ENCODE measurements at regions not wholly inside any gene's neighbourhood (a gene's known extent, or its start where the extent isn't known, plus 50 kb on each side); places are given as distances from the start of the nearest gene placed in this dataset.

DNA sequence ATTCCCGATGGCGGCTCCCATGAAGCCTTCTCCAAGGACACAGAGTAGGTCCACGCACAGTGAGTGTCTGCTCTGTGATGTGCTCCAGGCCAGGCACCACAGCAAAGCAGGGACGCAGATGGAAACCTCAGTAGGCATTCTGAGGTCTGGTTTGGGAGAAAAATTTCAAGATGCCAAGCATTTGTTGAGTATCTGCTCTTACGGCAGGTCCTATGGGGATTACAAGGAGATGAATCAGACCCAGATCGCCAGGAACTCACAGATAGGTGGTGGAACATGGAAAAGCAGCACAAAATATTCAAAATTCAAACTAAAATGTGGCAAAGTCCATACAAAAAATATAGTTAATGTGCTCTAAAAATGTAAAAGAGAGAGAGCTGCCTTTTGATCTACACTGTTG, 684.9 kb upstream of the TMEM132C start (continued):
- TF ChIP-seq, protein P1, sequence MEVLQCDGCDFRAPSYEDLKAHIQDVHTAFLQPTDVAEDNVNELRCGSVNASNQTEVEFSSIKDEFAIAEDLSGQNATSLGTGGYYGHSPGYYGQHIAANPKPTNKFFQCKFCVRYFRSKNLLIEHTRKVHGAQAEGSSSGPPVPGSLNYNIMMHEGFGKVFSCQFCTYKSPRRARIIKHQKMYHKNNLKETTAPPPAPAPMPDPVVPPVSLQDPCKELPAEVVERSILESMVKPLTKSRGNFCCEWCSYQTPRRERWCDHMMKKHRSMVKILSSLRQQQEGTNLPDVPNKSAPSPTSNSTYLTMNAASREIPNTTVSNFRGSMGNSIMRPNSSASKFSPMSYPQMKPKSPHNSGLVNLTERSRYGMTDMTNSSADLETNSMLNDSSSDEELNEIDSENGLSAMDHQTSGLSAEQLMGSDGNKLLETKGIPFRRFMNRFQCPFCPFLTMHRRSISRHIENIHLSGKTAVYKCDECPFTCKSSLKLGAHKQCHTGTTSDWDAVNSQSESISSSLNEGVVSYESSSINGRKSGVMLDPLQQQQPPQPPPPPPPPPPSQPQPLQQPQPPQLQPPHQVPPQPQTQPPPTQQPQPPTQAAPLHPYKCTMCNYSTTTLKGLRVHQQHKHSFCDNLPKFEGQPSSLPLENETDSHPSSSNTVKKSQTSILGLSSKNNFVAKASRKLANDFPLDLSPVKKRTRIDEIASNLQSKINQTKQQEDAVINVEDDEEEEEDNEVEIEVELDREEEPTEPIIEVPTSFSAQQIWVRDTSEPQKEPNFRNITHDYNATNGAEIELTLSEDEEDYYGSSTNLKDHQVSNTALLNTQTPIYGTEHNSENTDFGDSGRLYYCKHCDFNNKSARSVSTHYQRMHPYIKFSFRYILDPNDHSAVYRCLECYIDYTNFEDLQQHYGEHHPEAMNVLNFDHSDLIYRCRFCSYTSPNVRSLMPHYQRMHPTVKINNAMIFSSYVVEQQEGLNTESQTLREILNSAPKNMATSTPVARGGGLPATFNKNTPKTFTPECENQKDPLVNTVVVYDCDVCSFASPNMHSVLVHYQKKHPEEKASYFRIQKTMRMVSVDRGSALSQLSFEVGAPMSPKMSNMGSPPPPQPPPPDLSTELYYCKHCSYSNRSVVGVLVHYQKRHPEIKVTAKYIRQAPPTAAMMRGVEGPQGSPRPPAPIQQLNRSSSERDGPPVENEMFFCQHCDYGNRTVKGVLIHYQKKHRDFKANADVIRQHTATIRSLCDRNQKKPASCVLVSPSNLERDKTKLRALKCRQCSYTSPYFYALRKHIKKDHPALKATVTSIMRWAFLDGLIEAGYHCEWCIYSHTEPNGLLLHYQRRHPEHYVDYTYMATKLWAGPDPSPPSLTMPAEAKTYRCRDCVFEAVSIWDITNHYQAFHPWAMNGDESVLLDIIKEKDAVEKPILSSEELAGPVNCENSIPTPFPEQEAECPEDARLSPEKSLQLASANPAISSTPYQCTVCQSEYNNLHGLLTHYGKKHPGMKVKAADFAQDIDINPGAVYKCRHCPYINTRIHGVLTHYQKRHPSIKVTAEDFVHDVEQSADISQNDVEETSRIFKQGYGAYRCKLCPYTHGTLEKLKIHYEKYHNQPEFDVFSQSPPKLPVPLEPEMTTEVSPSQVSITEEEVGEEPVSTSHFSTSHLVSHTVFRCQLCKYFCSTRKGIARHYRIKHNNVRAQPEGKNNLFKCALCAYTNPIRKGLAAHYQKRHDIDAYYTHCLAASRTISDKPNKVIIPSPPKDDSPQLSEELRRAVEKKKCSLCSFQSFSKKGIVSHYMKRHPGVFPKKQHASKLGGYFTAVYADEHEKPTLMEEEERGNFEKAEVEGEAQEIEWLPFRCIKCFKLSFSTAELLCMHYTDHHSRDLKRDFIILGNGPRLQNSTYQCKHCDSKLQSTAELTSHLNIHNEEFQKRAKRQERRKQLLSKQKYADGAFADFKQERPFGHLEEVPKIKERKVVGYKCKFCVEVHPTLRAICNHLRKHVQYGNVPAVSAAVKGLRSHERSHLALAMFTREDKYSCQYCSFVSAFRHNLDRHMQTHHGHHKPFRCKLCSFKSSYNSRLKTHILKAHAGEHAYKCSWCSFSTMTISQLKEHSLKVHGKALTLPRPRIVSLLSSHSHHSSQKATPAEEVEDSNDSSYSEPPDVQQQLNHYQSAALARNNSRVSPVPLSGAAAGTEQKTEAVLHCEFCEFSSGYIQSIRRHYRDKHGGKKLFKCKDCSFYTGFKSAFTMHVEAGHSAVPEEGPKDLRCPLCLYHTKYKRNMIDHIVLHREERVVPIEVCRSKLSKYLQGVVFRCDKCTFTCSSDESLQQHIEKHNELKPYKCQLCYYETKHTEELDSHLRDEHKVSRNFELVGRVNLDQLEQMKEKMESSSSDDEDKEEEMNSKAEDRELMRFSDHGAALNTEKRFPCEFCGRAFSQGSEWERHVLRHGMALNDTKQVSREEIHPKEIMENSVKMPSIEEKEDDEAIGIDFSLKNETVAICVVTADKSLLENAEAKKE (CRISPR knock-in tag; IDR thresholded peaks at IDR 0.05): no peak

GRCh38 chr12:127583041-127583440, 683.9 kb upstream of the TMEM132C start:
- Histone ChIP-seq H3K9me2 (ENCODE audit: insufficient read depth) (no peaks in the 10 kb centered on the region), H3K36me3 (ENCODE audit: insufficient read depth) (no peaks in the 10 kb centered on the region), H3K27ac (ENCODE audit: low read depth) (no peak overlapping the region), H3K4me1 (ENCODE audit: insufficient read depth) (peaks cover 3% of the 10 kb centered on the region), H3K4me3 (no peak overlapping the region), H2AFZ (no peak overlapping the region), H4K20me1 (replicated peaks; ENCODE audit: insufficient read depth) (no peaks in the 10 kb centered on the region), H3K27me3 (ENCODE audit: insufficient read depth) (no peaks in the 10 kb centered on the region), H3K79me2 (replicated peaks; ENCODE audit: insufficient read depth) (no peaks in the 10 kb centered on the region), H3F3A (replicated peaks; ENCODE audit: low read depth) (no peaks in the 10 kb centered on the region), H3K4me2 (no peak overlapping the region)
- no peak overlapping the region for H3K27ac Mint-ChIP-seq
- DNase-seq (ENCODE audit: low spot score) (no peak), ATAC-seq (no peak)
- no peaks in the 10 kb centered on the region for H3K4me1 Mint-ChIP-seq
- H3K4me3 Mint-ChIP-seq: no peak overlapping the region
- H3K9me3 Mint-ChIP-seq: peaks cover 95% of the 10 kb centered on the region
- H3K27me3 Mint-ChIP-seq (ENCODE audit: insufficient read depth, low read depth, poor library complexity): no peaks in the 10 kb centered on the region
- peaks cover 24% of the 10 kb centered on the region; the same call in 2 of the 3 replicates for H3K36me3 Mint-ChIP-seq (ENCODE audit: low read depth)
- TF ChIP-seq, protein P2, sequence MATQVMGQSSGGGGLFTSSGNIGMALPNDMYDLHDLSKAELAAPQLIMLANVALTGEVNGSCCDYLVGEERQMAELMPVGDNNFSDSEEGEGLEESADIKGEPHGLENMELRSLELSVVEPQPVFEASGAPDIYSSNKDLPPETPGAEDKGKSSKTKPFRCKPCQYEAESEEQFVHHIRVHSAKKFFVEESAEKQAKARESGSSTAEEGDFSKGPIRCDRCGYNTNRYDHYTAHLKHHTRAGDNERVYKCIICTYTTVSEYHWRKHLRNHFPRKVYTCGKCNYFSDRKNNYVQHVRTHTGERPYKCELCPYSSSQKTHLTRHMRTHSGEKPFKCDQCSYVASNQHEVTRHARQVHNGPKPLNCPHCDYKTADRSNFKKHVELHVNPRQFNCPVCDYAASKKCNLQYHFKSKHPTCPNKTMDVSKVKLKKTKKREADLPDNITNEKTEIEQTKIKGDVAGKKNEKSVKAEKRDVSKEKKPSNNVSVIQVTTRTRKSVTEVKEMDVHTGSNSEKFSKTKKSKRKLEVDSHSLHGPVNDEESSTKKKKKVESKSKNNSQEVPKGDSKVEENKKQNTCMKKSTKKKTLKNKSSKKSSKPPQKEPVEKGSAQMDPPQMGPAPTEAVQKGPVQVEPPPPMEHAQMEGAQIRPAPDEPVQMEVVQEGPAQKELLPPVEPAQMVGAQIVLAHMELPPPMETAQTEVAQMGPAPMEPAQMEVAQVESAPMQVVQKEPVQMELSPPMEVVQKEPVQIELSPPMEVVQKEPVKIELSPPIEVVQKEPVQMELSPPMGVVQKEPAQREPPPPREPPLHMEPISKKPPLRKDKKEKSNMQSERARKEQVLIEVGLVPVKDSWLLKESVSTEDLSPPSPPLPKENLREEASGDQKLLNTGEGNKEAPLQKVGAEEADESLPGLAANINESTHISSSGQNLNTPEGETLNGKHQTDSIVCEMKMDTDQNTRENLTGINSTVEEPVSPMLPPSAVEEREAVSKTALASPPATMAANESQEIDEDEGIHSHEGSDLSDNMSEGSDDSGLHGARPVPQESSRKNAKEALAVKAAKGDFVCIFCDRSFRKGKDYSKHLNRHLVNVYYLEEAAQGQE (IDR thresholded peaks at IDR 0.05; ENCODE audit: unreplicated experiment): no peak
- TF ChIP-seq, protein P3, sequence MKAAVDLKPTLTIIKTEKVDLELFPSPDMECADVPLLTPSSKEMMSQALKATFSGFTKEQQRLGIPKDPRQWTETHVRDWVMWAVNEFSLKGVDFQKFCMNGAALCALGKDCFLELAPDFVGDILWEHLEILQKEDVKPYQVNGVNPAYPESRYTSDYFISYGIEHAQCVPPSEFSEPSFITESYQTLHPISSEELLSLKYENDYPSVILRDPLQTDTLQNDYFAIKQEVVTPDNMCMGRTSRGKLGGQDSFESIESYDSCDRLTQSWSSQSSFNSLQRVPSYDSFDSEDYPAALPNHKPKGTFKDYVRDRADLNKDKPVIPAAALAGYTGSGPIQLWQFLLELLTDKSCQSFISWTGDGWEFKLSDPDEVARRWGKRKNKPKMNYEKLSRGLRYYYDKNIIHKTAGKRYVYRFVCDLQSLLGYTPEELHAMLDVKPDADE (IDR thresholded peaks at IDR 0.05): no peak
- no peak for TF ChIP-seq ZNF114 (CRISPR knock-in tag; IDR thresholded peaks at IDR 0.05)
- no peak for TF ChIP-seq ZNF331 (CRISPR knock-in tag; IDR thresholded peaks at IDR 0.05; ENCODE audit: low read depth)
- TF ChIP-seq, protein P1 (CRISPR knock-in tag; IDR thresholded peaks at IDR 0.05): no peak
